T-cell (primary cell): ENCODE measurements at regions not wholly inside any gene's neighbourhood (a gene's known extent, or its start where the extent isn't known, plus 50 kb on each side); places are given as distances from the start of the nearest gene placed in this dataset.
"Not testable (repeated sequence)": the region's sequence is repeated elsewhere in the genome, so short reads cannot be mapped to it uniquely, and the experiment has no call there.

Experiments used
- ATAC-seq, 4 experiments: fragments of 200-7000 bp in 3 of 4; fragments of 150-1000 bp in 1 of 4; cut with Tn5 transposase; replicated peaks in 1 of 4; 1 replicate in 3 of 4; 2 replicates in 1 of 4; pipeline ENCODE4 v1.10.0; 2021; ENCODE audit warnings: moderate library complexity in 3 of 4, mild to moderate bottlenecking in 2 of 4, moderate number of reproducible peaks in 1 of 4
- CTCF ChIA-PET, 2 donors: fragments of 300-600 bp; sonication (Branson Sonifier 250); formaldehyde crosslinking; loops; one replicate each; lab custom pipeline; 2022; ENCODE audit warnings: antibody characterized with exemption in 2 of 2; lab: Charles Lee
- POLR2A ChIA-PET, 2 donors: fragments of 300-600 bp; sonication (Branson Sonifier 250); formaldehyde crosslinking; loops; one replicate each; lab custom pipeline; 2022; ENCODE audit warnings: antibody characterized with exemption in 2 of 2; lab: Charles Lee
- DNase-seq, 35 experiments: peaks; one replicate each; pipeline versions ENCODE4 v3.0.0 to v3.0.0-alpha.2; 2013 to 2023
- H3K27ac ChIP-seq: one replicate; pipeline ENCODE4 v1.5.1; 2013; ENCODE audit warnings: low read length
- H3K27me3 ChIP-seq, 2 experiments: replicated peaks in 1 of 2; 1 replicate in 1 of 2; 2 replicates in 1 of 2; pipeline versions ENCODE4 v1.6.1 to v1.7.0; 2013; ENCODE audit warnings: low read length in 1 of 2, mixed read lengths in 1 of 2; ENCODE audit not compliant: control insufficient read depth in 2 of 2, insufficient read depth in 2 of 2; ENCODE audit errors: extremely low read depth in 1 of 2
- H3K36me3 ChIP-seq, 2 donors: 1 replicate in 1 of 2; 2 replicates in 1 of 2; pipeline versions ENCODE4 v1.6.1 to v1.7.0; 2013; ENCODE audit warnings: low read length in 1 of 2; ENCODE audit not compliant: control insufficient read depth in 2 of 2, insufficient read depth in 1 of 2; ENCODE audit errors: extremely low read depth in 1 of 2
- H3K4me1 ChIP-seq, 2 experiments: 1 replicate in 1 of 2; 2 replicates in 1 of 2; pipeline versions ENCODE4 v1.6.1 to v1.7.0; 2013; ENCODE audit warnings: low read length in 2 of 2, mixed read lengths in 1 of 2; ENCODE audit not compliant: insufficient read depth in 2 of 2, control insufficient read depth in 1 of 2; ENCODE audit errors: extremely low read depth in 1 of 2
- H3K4me3 ChIP-seq, 2 donors: 1 replicate in 1 of 2; 2 replicates in 1 of 2; pipeline versions ENCODE4 v1.5.1 to v1.7.0; 2013; ENCODE audit warnings: mild to moderate bottlenecking in 2 of 2, low read length in 1 of 2, moderate library complexity in 1 of 2; ENCODE audit not compliant: control insufficient read depth in 1 of 2; ENCODE audit errors: extremely low read depth in 1 of 2
- H3K9me3 ChIP-seq: 2 replicates; pipeline ENCODE4 v1.7.0; 2013
- H3K27ac Mint-ChIP-seq, 2 donors: one replicate each; pipeline ENCODE4 v1.8.0; 2020 to 2021; ENCODE audit warnings: mild to moderate bottlenecking in 2 of 2, mixed read lengths in 2 of 2
- H3K27me3 Mint-ChIP-seq, 2 donors: one replicate each; pipeline ENCODE4 v1.8.0; 2021 to 2022; ENCODE audit warnings: mixed read lengths in 2 of 2
- H3K36me3 Mint-ChIP-seq: one replicate; pipeline ENCODE4 v1.8.0; 2021; ENCODE audit warnings: mixed read lengths
- H3K4me1 Mint-ChIP-seq, 3 donors: one replicate each; pipeline ENCODE4 v1.8.0; 2020 to 2022; ENCODE audit warnings: mixed read lengths in 3 of 3, mild to moderate bottlenecking in 1 of 3
- H3K4me3 Mint-ChIP-seq, 3 donors: one replicate each; pipeline ENCODE4 v1.8.0; 2020 to 2022; ENCODE audit warnings: mild to moderate bottlenecking in 3 of 3, mixed read lengths in 3 of 3, moderate library complexity in 3 of 3
- H3K9me3 Mint-ChIP-seq, 3 donors: one replicate each; pipeline ENCODE4 v1.8.0; 2020 to 2022; ENCODE audit warnings: mixed read lengths in 3 of 3
- WGBS: methylation state at CpG from one replicate; pipeline ENCODE4 v1.1.5; 2013; ENCODE audit warnings: missing lambda C conversion rate; ENCODE audit not compliant: insufficient coverage; 5-methylcytosine and 5-hydroxymethylcytosine counted together

GRCh38 chr15:20280933-20281463 is 260.6 kb downstream of the GOLGA6L6 start:
- Mint-ChIP-seq H3K4me3 (no peak overlapping the region), H3K4me1 (no peaks in the 10 kb centered on the region), H3K36me3 (no peaks in the 10 kb centered on the region), H3K27ac (no peak overlapping the region), H3K9me3 (no peaks in the 10 kb centered on the region), H3K27me3 (no peaks in the 10 kb centered on the region)
- H3K4me1 ChIP-seq, result no peaks in the 10 kb centered on the region
- POLR2A ChIA-PET, result no interaction called here
- DNase-seq (no peak), ATAC-seq (peak in 1 of 4 experiments; percentile 35)
- H3K27ac ChIP-seq, result no peak overlapping the region
- WGBS, result 83% methylated on average over 16 of the region's 16 CpGs
- H3K27me3 ChIP-seq, result peaks cover 0 to 6% of the 10 kb centered on the region in 2 experiments
- no peaks in the 10 kb centered on the region for H3K36me3 ChIP-seq
- no peaks in the 10 kb centered on the region for H3K9me3 ChIP-seq
- CTCF ChIA-PET, result no interaction called here
- no peak overlapping the region for H3K4me3 ChIP-seq

- H3K9me3 Mint-ChIP-seq, POLR2A ChIA-PET, H3K4me3 Mint-ChIP-seq, H3K27me3 Mint-ChIP-seq, H3K4me3 ChIP-seq, H3K36me3 Mint-ChIP-seq, H3K9me3 ChIP-seq, H3K27ac Mint-ChIP-seq, H3K4me1 ChIP-seq, ATAC-seq, H3K27ac ChIP-seq, H3K27me3 ChIP-seq, H3K36me3 ChIP-seq, CTCF ChIA-PET, H3K4me1 Mint-ChIP-seq, DNase-seq: not testable (repeated sequence)
- 75% methylated on average over 13 of the region's 13 CpGs for WGBS
Measured at GRCh38 chr15:20280141-20280932, 261.3 kb downstream of the GOLGA6L6 start.

- H3K27ac ChIP-seq, H3K4me1 ChIP-seq, H3K36me3 Mint-ChIP-seq, H3K27ac Mint-ChIP-seq, H3K4me1 Mint-ChIP-seq, ATAC-seq, H3K27me3 Mint-ChIP-seq, POLR2A ChIA-PET, H3K27me3 ChIP-seq, H3K4me3 ChIP-seq, H3K9me3 ChIP-seq, H3K4me3 Mint-ChIP-seq, CTCF ChIA-PET, H3K36me3 ChIP-seq, H3K9me3 Mint-ChIP-seq, DNase-seq: not testable (repeated sequence)
- WGBS, result 57% methylated on average over 4 of the region's 4 CpGs
Measured at GRCh38 chr15:20279056-20279455, 262.5 kb downstream of the GOLGA6L6 start.

- H3K9me3 ChIP-seq, H3K27ac ChIP-seq, H3K4me3 Mint-ChIP-seq, ATAC-seq, DNase-seq, H3K4me3 ChIP-seq, H3K9me3 Mint-ChIP-seq, H3K36me3 Mint-ChIP-seq, H3K27me3 Mint-ChIP-seq, H3K36me3 ChIP-seq, H3K27ac Mint-ChIP-seq, POLR2A ChIA-PET, H3K4me1 Mint-ChIP-seq, H3K4me1 ChIP-seq, CTCF ChIA-PET: not testable (repeated sequence)
- no CpG with 5 or more reads among the region's 1 CpG for WGBS
- H3K27me3 ChIP-seq, result peaks cover 0 to 10% of the 10 kb centered on the region in 2 experiments
Measured at GRCh38 chr15:20278376-20278775, 263.2 kb downstream of the GOLGA6L6 start.

GRCh38 chr15:20277451-20277850 is 264.1 kb downstream of the GOLGA6L6 start:
- POLR2A ChIA-PET, ATAC-seq, H3K4me3 ChIP-seq, H3K36me3 ChIP-seq, DNase-seq, H3K27ac Mint-ChIP-seq, H3K9me3 Mint-ChIP-seq, H3K27me3 Mint-ChIP-seq, H3K4me3 Mint-ChIP-seq, CTCF ChIA-PET, H3K4me1 ChIP-seq, H3K27ac ChIP-seq, H3K36me3 Mint-ChIP-seq, H3K4me1 Mint-ChIP-seq, H3K9me3 ChIP-seq: not testable (repeated sequence)
- H3K27me3 ChIP-seq, result peaks cover 0 to 18% of the 10 kb centered on the region in 2 experiments
- WGBS, result 89% methylated on average over 1 of the region's 3 CpGs

GRCh38 chr15:20276312-20277114 is 265.1 kb downstream of the GOLGA6L6 start:
- H3K36me3 ChIP-seq, H3K36me3 Mint-ChIP-seq, H3K9me3 ChIP-seq, H3K27ac Mint-ChIP-seq, H3K27ac ChIP-seq, DNase-seq, H3K9me3 Mint-ChIP-seq, CTCF ChIA-PET, H3K4me1 ChIP-seq, H3K4me3 Mint-ChIP-seq, POLR2A ChIA-PET, H3K4me1 Mint-ChIP-seq, H3K27me3 Mint-ChIP-seq, H3K4me3 ChIP-seq: not testable (repeated sequence)
- peaks cover 0 to 26% of the 10 kb centered on the region in 2 experiments for H3K27me3 ChIP-seq
- 82% methylated on average over 13 of the region's 13 CpGs for WGBS
- peak in 1 of 4 experiments; percentile 4 for ATAC-seq
